ENCODE measurements at regions not wholly inside any gene's neighbourhood (a gene's known extent, or its start where the extent isn't known, plus 50 kb on each side); places are given as distances from the start of the nearest gene placed in this dataset.
"Not testable (repeated sequence)": the region's sequence is repeated elsewhere in the genome, so short reads cannot be mapped to it uniquely, and the experiment has no call there.

DNA sequence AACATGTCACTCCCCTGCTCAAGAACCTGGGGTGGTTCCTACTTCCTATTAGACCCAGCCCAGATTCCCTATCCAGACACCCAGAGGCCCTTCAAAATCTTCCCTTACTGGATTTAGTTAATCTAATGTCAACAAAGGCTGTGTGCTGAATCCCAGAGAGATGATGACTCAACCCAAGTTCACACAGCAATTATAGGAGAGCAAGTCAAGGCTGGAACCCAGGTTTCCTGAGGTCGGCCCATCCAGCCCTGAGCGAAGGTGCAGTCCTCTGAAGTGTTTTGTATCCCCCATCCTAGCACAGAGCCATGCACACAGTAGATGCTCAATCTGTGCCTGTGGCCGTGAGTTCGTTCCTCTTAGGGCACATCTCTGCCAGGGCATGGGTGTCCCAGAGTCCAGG is 452.1 kb downstream of the GOLGA6L6 start:
- TF ChIP-seq, protein P1, sequence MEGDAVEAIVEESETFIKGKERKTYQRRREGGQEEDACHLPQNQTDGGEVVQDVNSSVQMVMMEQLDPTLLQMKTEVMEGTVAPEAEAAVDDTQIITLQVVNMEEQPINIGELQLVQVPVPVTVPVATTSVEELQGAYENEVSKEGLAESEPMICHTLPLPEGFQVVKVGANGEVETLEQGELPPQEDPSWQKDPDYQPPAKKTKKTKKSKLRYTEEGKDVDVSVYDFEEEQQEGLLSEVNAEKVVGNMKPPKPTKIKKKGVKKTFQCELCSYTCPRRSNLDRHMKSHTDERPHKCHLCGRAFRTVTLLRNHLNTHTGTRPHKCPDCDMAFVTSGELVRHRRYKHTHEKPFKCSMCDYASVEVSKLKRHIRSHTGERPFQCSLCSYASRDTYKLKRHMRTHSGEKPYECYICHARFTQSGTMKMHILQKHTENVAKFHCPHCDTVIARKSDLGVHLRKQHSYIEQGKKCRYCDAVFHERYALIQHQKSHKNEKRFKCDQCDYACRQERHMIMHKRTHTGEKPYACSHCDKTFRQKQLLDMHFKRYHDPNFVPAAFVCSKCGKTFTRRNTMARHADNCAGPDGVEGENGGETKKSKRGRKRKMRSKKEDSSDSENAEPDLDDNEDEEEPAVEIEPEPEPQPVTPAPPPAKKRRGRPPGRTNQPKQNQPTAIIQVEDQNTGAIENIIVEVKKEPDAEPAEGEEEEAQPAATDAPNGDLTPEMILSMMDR (IDR thresholded peaks at IDR 0.05), result not testable (repeated sequence)
- not testable (repeated sequence) for TF ChIP-seq ZFX (IDR thresholded peaks at IDR 0.05; ENCODE audit: borderline replicate concordance)

Measured in 22Rv1 (cell line).